Activated CD8-positive, alpha-beta memory T cell treated with anti-CD3 and anti-CD28 coated beads for 36 hours (primary cell): ENCODE measurements at regions not wholly inside any gene's neighbourhood (a gene's known extent, or its start where the extent isn't known, plus 50 kb on each side); places are given as distances from the start of the nearest gene placed in this dataset.
"Not testable (repeated sequence)": the region's sequence is repeated elsewhere in the genome, so short reads cannot be mapped to it uniquely, and the experiment has no call there.

Source experiments
- CTCF ChIA-PET: fragments of 350-600 bp; sonication (Branson Sonifier 250); formaldehyde crosslinking; loops from one replicate; lab custom pipeline; 2021; ENCODE audit warnings: antibody characterized with exemption; lab: Charles Lee
- POLR2A ChIA-PET: fragments of 350-600 bp; sonication (Branson Sonifier 250); formaldehyde crosslinking; loops from one replicate; lab custom pipeline; 2021; ENCODE audit warnings: antibody characterized with exemption; lab: Charles Lee

GRCh38 chr4:38387819-38388218 is 276.2 kb upstream of the KLF3 start:
- ChIA-PET POLR2A (no interaction called here), CTCF (no interaction called here)

- CTCF ChIA-PET, POLR2A ChIA-PET: not testable (repeated sequence)
Observed at GRCh38 chr4:38388907-38389306, 275.1 kb upstream of the KLF3 start.

GRCh38 chr4:38390969-38391545 is 272.9 kb upstream of the KLF3 start:
- ChIA-PET CTCF (no interaction called here), POLR2A (no interaction called here)

GRCh38 chr4:38392223-38392855 is 271.7 kb upstream of the KLF3 start:
- ChIA-PET CTCF (no interaction called here), POLR2A (no interaction called here)

- POLR2A ChIA-PET, result no interaction called here
- CTCF ChIA-PET, result no interaction called here
Observed at GRCh38 chr4:38396091-38396490, 267.9 kb upstream of the KLF3 start.

- ChIA-PET POLR2A (interaction anchor here (0.7 kb wide), 1 partner anchor 262 kb away, joined by 3 read pairs; no protein-coding TSS in a partner anchor), CTCF (no interaction called here)
Observed at GRCh38 chr4:38396845-38397547, 267.0 kb upstream of the KLF3 start.

- ChIA-PET POLR2A (no interaction called here), CTCF (no interaction called here)
Observed at GRCh38 chr4:38400946-38401345, 263.1 kb upstream of the KLF3 start.

GRCh38 chr4:38406243-38406642 is 257.8 kb upstream of the KLF3 start:
- ChIA-PET POLR2A (no interaction called here), CTCF (no interaction called here)

GRCh38 chr4:38409852-38410251 is 254.1 kb upstream of the KLF3 start:
- CTCF ChIA-PET, result no interaction called here
- POLR2A ChIA-PET, result no interaction called here

GRCh38 chr4:38411092-38411491 is 252.9 kb upstream of the KLF3 start:
- CTCF ChIA-PET, result no interaction called here
- POLR2A ChIA-PET, result no interaction called here

GRCh38 chr4:38411981-38412536 is 251.9 kb upstream of the KLF3 start:
- ChIA-PET CTCF (no interaction called here), POLR2A (no interaction called here)

GRCh38 chr4:38413524-38414341 is 250.3 kb upstream of the KLF3 start:
- CTCF ChIA-PET, result no interaction called here
- POLR2A ChIA-PET, result no interaction called here

- CTCF ChIA-PET, result no interaction called here
- POLR2A ChIA-PET, result no interaction called here
Observed at GRCh38 chr4:38414410-38414809, 249.6 kb upstream of the KLF3 start.

- CTCF ChIA-PET, result no interaction called here
- POLR2A ChIA-PET, result no interaction called here
Observed at GRCh38 chr4:38415682-38416081, 248.3 kb upstream of the KLF3 start.

- ChIA-PET CTCF (no interaction called here), POLR2A (no interaction called here)
Observed at GRCh38 chr4:38416450-38417014, 247.5 kb upstream of the KLF3 start.

GRCh38 chr4:38420254-38420653 is 243.7 kb upstream of the KLF3 start:
- POLR2A ChIA-PET, CTCF ChIA-PET: not testable (repeated sequence)

- ChIA-PET POLR2A (interaction anchor here (0.6 kb wide), 1 partner anchor 40 kb away, joined by 3 read pairs; no protein-coding TSS in a partner anchor), CTCF (no interaction called here)
Observed at GRCh38 chr4:38422850-38423249, 241.1 kb upstream of the KLF3 start.

GRCh38 chr4:38424151-38424871 is 239.7 kb upstream of the KLF3 start:
- ChIA-PET POLR2A (no interaction called here), CTCF (no interaction called here)

GRCh38 chr4:38426532-38426931 is 237.5 kb upstream of the KLF3 start:
- CTCF ChIA-PET, result no interaction called here
- POLR2A ChIA-PET, result no interaction called here
